ENCODE measurements at regions not wholly inside any gene's neighbourhood (a gene's known extent, or its start where the extent isn't known, plus 50 kb on each side); places are given as distances from the start of the nearest gene placed in this dataset.

GRCh38 chr15:70412794-70413193, 315.1 kb upstream of the TLE3 start:
- no peak for TF ChIP-seq CTCF (IDR thresholded peaks at IDR 0.05)
- no peak for TF ChIP-seq POLR2A (IDR thresholded peaks at IDR 0.05)

Measured in transverse colon (tissue), 3 donors.